H1 (cell line): ENCODE measurements at regions not wholly inside any gene's neighbourhood (a gene's known extent, or its start where the extent isn't known, plus 50 kb on each side); places are given as distances from the start of the nearest gene placed in this dataset.

Experiments
- CTCF ChIA-PET: fragments of 300-600 bp; sonication (Branson Sonifier 250); formaldehyde crosslinking; loops from one replicate; lab custom pipeline; 2021; ENCODE audit not compliant: partially characterized antibody; lab: Charles Lee
- POLR2A ChIA-PET: fragments of 300-600 bp; sonication (Branson Sonifier 250); formaldehyde crosslinking; loops from one replicate; lab custom pipeline; 2021; ENCODE audit warnings: inconsistent platforms; ENCODE audit not compliant: partially characterized antibody; lab: Charles Lee
- DNase-seq, 2 experiments: peaks; one replicate each; pipeline versions ENCODE4 v3.0.0 to v3.0.0-alpha.2; 2010 to 2022; ENCODE audit warnings: low spot score in 2 of 2, low read depth in 1 of 2, mixed read lengths in 1 of 2
- FAIRE-seq: peaks from 2 replicates; lab custom pipeline; 2011; peaks lifted over from hg19 to GRCh38; lab: Jason Lieb, UNC
- H2AFZ ChIP-seq: 2 replicates; pipeline ENCODE4 v1.8.1; 2012; ENCODE audit warnings: low read length, inconsistent platforms
- H2AK5ac ChIP-seq: 2 replicates; pipeline ENCODE4 v1.6.1; 2013; ENCODE audit warnings: low read depth, low read length
- H2BK120ac ChIP-seq: replicated peaks from 2 replicates; pipeline ENCODE3; 2013; ENCODE audit warnings: low read depth, low read length, inconsistent platforms
- H2BK12ac ChIP-seq: 2 replicates; pipeline ENCODE4 v1.6.1; 2013; ENCODE audit warnings: low read depth, low read length
- H2BK15ac ChIP-seq: 2 replicates; pipeline ENCODE4 v1.6.1; 2013; ENCODE audit warnings: low read length
- H2BK20ac ChIP-seq: 2 replicates; pipeline ENCODE4 v1.6.1; 2013; ENCODE audit warnings: low read length
- H2BK5ac ChIP-seq: 2 replicates; pipeline ENCODE4 v1.6.1; 2013; ENCODE audit warnings: low read depth, low read length
- H3K14ac ChIP-seq: 2 replicates; pipeline ENCODE4 v1.6.1; 2013; ENCODE audit warnings: inconsistent platforms; ENCODE audit not compliant: insufficient read length
- H3K18ac ChIP-seq: 2 replicates; pipeline ENCODE4 v1.6.1; 2013; ENCODE audit warnings: low read length; ENCODE audit errors: extremely low read depth
- H3K23ac ChIP-seq: 2 replicates; pipeline ENCODE4 v1.6.1; 2013; ENCODE audit warnings: inconsistent platforms; ENCODE audit not compliant: insufficient read length
- H3K23me2 ChIP-seq: 2 replicates; pipeline ENCODE4 v1.6.1; 2013; ENCODE audit warnings: low read depth, low read length
- H3K27ac ChIP-seq: 2 replicates; pipeline ENCODE4 v1.6.1; 2011; ENCODE audit warnings: low read depth, low read length, inconsistent platforms
- H3K27me3 ChIP-seq, 4 experiments: replicated peaks in 1 of 4; 1 replicate in 1 of 4; 2 replicates in 3 of 4; pipeline versions ENCODE4 v1.6.1 to v1.8.1; 2011 to 2013; ENCODE audit warnings: low read length in 3 of 4, mild to moderate bottlenecking in 3 of 4, inconsistent platforms in 2 of 4, mixed read lengths in 2 of 4, moderate library complexity in 1 of 4; ENCODE audit not compliant: control insufficient read depth in 3 of 4, insufficient read depth in 3 of 4; ENCODE audit errors: extremely low read depth in 1 of 4
- H3K36me3 ChIP-seq, 4 experiments: 2 replicates each; pipeline versions ENCODE4 v1.6.1 to v1.8.1; 2011 to 2013; ENCODE audit warnings: mild to moderate bottlenecking in 4 of 4, low read length in 3 of 4, moderate library complexity in 2 of 4, control low read depth in 1 of 4, inconsistent platforms in 1 of 4; ENCODE audit not compliant: insufficient read depth in 4 of 4, control insufficient read depth in 2 of 4
- H3K4ac ChIP-seq: replicated peaks from 2 replicates; pipeline ENCODE3; 2013; ENCODE audit warnings: low read length, low read depth, mixed read lengths, inconsistent platforms; ENCODE audit not compliant: insufficient read length
- H3K4me1 ChIP-seq, 4 experiments: replicated peaks in 1 of 4; 1 replicate in 1 of 4; 2 replicates in 3 of 4; pipeline versions ENCODE4 v1.6.1 to v1.8.1; 2011 to 2013; ENCODE audit warnings: low read length in 3 of 4, inconsistent platforms in 2 of 4, mixed read lengths in 1 of 4; ENCODE audit not compliant: insufficient read depth in 4 of 4, control insufficient read depth in 3 of 4
- H3K4me2 ChIP-seq, 2 experiments: 2 replicates each; pipeline versions ENCODE4 v1.6.1 to v1.8.1; 2011 to 2013; ENCODE audit warnings: low read depth in 2 of 2, low read length in 2 of 2, control low read depth in 1 of 2, inconsistent platforms in 1 of 2, mild to moderate bottlenecking in 1 of 2; ENCODE audit not compliant: insufficient read depth in 1 of 2
- H3K4me3 ChIP-seq, 4 experiments: fragments of 200-600, 300-600 bp in 1 of 4; sonication (generic), shearing (Covaris generic), sonication (Bioruptor Twin) in 1 of 4; 2 replicates each; pipeline versions ENCODE4 v1.5.1 to v1.8.1; 2011 to 2016; ENCODE audit warnings: low read length in 4 of 4, low read depth in 3 of 4, control low read depth in 2 of 4, inconsistent platforms in 2 of 4, mild to moderate bottlenecking in 2 of 4, mixed read lengths in 1 of 4, moderate library complexity in 1 of 4; ENCODE audit not compliant: insufficient read depth in 2 of 4; ENCODE audit errors: extremely low read depth in 1 of 4
- H3K56ac ChIP-seq: replicated peaks from 2 replicates; pipeline ENCODE3; 2013; ENCODE audit warnings: low read depth, mild to moderate bottlenecking, mixed read lengths, low read length, inconsistent platforms; ENCODE audit not compliant: insufficient read length
- H3K79me1 ChIP-seq: 2 replicates; pipeline ENCODE4 v1.6.1; 2013; ENCODE audit warnings: low read depth, low read length, control low read depth
- H3K79me2 ChIP-seq, 2 experiments: 2 replicates each; pipeline versions ENCODE4 v1.6.1 to v1.8.1; 2012 to 2013; ENCODE audit warnings: low read length in 2 of 2, mild to moderate bottlenecking in 2 of 2, inconsistent platforms in 1 of 2; ENCODE audit not compliant: insufficient read depth in 2 of 2, control insufficient read depth in 1 of 2
- H3K9ac ChIP-seq, 4 experiments: replicated peaks in 1 of 4; 1 replicate in 1 of 4; 2 replicates in 3 of 4; pipeline versions ENCODE4 v1.6.1 to v1.8.1; 2011 to 2013; ENCODE audit warnings: low read depth in 3 of 4, low read length in 3 of 4, control low read depth in 2 of 4, mild to moderate bottlenecking in 2 of 4, moderate library complexity in 2 of 4, inconsistent platforms in 1 of 4; ENCODE audit errors: extremely low read depth in 1 of 4
- H3K9me3 ChIP-seq, 2 experiments: 2 replicates each; pipeline versions ENCODE4 v1.6.1 to v1.8.1; 2012 to 2013; ENCODE audit warnings: mild to moderate bottlenecking in 2 of 2, moderate library complexity in 2 of 2, control low read depth in 1 of 2, inconsistent platforms in 1 of 2, low read depth in 1 of 2, low read length in 1 of 2, mixed read lengths in 1 of 2; ENCODE audit not compliant: insufficient read depth in 2 of 2
- H4K20me1 ChIP-seq, 2 experiments: replicated peaks in 1 of 2; 2 replicates each; pipeline versions ENCODE3 to v1.8.1; 2011 to 2013; ENCODE audit warnings: inconsistent platforms in 2 of 2, low read length in 2 of 2, mild to moderate bottlenecking in 1 of 2; ENCODE audit not compliant: insufficient read depth in 2 of 2, control insufficient read depth in 1 of 2
- H4K5ac ChIP-seq: 2 replicates; pipeline ENCODE4 v1.6.1; 2013; ENCODE audit warnings: low read length, low read depth, mixed read lengths, inconsistent platforms; ENCODE audit not compliant: insufficient read length
- H4K8ac ChIP-seq: 2 replicates; pipeline ENCODE4 v1.8.0; 2013; ENCODE audit warnings: mild to moderate bottlenecking, moderate library complexity, low read length, inconsistent platforms; ENCODE audit not compliant: insufficient read depth; ENCODE audit errors: extremely low read depth
- H4K91ac ChIP-seq: replicated peaks from 2 replicates; pipeline ENCODE3; 2013; ENCODE audit warnings: low read length, mixed read lengths, inconsistent platforms; ENCODE audit not compliant: insufficient read length
- ASH2L ChIP-seq: fragments of 200-600, 300-600 bp; sonication (generic); IDR thresholded peaks from one replicate; pipeline ENCODE4 v1.7.1; 2017; ENCODE audit warnings: low read length
- HDAC6 ChIP-seq: IDR thresholded peaks from one replicate; pipeline ENCODE4 v1.7.1; 2012; ENCODE audit warnings: low read depth, mild to moderate bottlenecking, inconsistent platforms, low read length, moderate library complexity
- JUND ChIP-seq: IDR thresholded peaks from 2 replicates; pipeline ENCODE4 v1.6.1; 2011; ENCODE audit warnings: mild to moderate bottlenecking, improper control_type of control experiment, low read length
- KDM5A ChIP-seq: fragments of 200-600 bp; IDR thresholded peaks from 2 replicates; pipeline ENCODE4 v1.7.1; 2012; ENCODE audit warnings: mild to moderate bottlenecking, low read length, inconsistent platforms, mixed read lengths
- RFX5 ChIP-seq: IDR thresholded peaks from 2 replicates; pipeline ENCODE4 v1.6.1; 2011; ENCODE audit warnings: low read depth, low read length, improper control_type of control experiment, borderline replicate concordance
- WGBS, 2 experiments: shearing (Covaris generic) in 1 of 2; methylation state at CpG; one replicate each; pipeline versions ENCODE4 v1.1.6 to v1.1.7; 2013 to 2015; ENCODE audit warnings: low lambda C conversion rate in 2 of 2, mixed read lengths in 2 of 2, inconsistent platforms in 1 of 2, low coverage in 1 of 2, missing lambda C conversion rate in 1 of 2; ENCODE audit not compliant: insufficient replicate concordance in 2 of 2, insufficient coverage in 1 of 2, insufficient read length in 1 of 2; ENCODE audit errors: extremely low coverage in 1 of 2, missing lambda C conversion rate in 1 of 2; 5-methylcytosine and 5-hydroxymethylcytosine counted together

DNA sequence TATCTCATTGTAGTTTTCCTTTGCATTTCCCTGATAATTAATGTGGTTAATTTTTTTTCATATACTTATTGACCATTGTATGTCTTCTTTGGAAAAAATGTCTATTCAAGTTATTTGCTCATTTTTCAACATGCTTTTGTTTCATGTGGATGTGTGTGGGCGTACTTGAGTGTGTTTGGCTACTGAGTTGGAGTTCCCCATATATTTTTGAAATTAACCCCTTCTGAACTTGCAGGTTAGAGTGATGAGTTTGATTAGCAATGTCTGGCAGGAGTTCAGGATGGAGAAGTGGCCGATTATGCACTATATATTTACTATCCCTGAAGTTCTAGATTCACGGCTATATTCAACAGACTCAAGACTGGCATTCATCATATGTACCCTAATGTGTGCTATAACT lies 250.4 kb upstream of the TTC14 start:
- H2BK120ac ChIP-seq = no peak overlapping the region
- no peak overlapping the region for H4K5ac ChIP-seq
- POLR2A ChIA-PET = no interaction called here
- no peaks in the 10 kb centered on the region for H3K36me3 ChIP-seq
- no peaks in the 10 kb centered on the region for H3K27me3 ChIP-seq
- WGBS, 2 experiments = 86% methylated on average over 3 of the region's 3 CpGs; no CpG with 5 or more reads in 1 of the 2 experiments
- H3K4ac ChIP-seq = no peak overlapping the region
- no peak overlapping the region for H2AFZ ChIP-seq
- H4K20me1 ChIP-seq = no peaks in the 10 kb centered on the region
- no peak overlapping the region for H2BK15ac ChIP-seq
- no peak overlapping the region for H2BK12ac ChIP-seq
- H3K4me2 ChIP-seq = no peak overlapping the region
- no peak overlapping the region for H2BK5ac ChIP-seq
- no peak overlapping the region for H2AK5ac ChIP-seq
- H3K79me1 ChIP-seq = no peaks in the 10 kb centered on the region
- no peak overlapping the region for H3K18ac ChIP-seq
- H3K4me3 ChIP-seq = no peak overlapping the region
- no peak overlapping the region for H4K91ac ChIP-seq
- no peak overlapping the region for H3K23ac ChIP-seq
- H3K27ac ChIP-seq = no peak overlapping the region
- CTCF ChIA-PET = no interaction called here
- no peak overlapping the region for H3K14ac ChIP-seq
- no peaks in the 10 kb centered on the region for H3K4me1 ChIP-seq
- no peak for DNase-seq
- H4K8ac ChIP-seq = no peak overlapping the region
- FAIRE-seq = no peak
- no peak overlapping the region for H3K9ac ChIP-seq
- H2BK20ac ChIP-seq = no peak overlapping the region
- H3K9me3 ChIP-seq = no peaks in the 10 kb centered on the region
- H3K56ac ChIP-seq = no peak overlapping the region
- no peaks in the 10 kb centered on the region for H3K79me2 ChIP-seq
- H3K23me2 ChIP-seq = no peaks in the 10 kb centered on the region
- TF ChIP-seq HDAC6 = no peak
- no peak for TF ChIP-seq JUND
- no peak for TF ChIP-seq RFX5
- TF ChIP-seq KDM5A = no peak
- TF ChIP-seq ASH2L = no peak
